Stimulated activated CD4-positive, alpha-beta T cell treated with anti-CD3 and anti-CD28 coated beads, TNF-alpha, amount 100 ng/mL, for 24 hours (primary cell): ENCODE measurements at regions not wholly inside any gene's neighbourhood (a gene's known extent, or its start where the extent isn't known, plus 50 kb on each side); places are given as distances from the start of the nearest gene placed in this dataset.

ENCODE experiments used
- DNase-seq, 3 experiments: peaks; one replicate each; pipeline ENCODE4 v3.0.0-alpha.2; 2020; ENCODE audit warnings: low read depth in 3 of 3

DNA sequence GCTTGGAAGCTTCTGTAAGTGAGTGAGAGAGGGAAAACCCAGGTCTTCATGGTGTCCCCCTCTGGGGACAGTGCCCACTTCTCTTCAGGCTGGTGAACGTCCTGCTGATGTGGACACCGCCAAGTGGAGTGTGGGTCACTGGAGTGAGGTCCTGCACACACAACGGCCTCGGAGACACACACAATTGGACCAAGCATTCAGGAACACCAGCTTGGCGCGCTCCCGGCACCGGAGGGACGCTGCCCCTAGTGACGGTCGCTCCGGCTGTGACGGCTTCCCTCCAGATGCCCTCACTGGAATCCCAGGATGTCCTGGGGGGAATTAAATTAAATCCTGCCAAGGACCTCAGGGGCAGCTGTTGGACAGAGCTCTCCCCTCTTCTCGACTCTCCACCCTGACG is 123.1 kb downstream of the ZNF664 start:
- DNase-seq = no peak

DNA sequence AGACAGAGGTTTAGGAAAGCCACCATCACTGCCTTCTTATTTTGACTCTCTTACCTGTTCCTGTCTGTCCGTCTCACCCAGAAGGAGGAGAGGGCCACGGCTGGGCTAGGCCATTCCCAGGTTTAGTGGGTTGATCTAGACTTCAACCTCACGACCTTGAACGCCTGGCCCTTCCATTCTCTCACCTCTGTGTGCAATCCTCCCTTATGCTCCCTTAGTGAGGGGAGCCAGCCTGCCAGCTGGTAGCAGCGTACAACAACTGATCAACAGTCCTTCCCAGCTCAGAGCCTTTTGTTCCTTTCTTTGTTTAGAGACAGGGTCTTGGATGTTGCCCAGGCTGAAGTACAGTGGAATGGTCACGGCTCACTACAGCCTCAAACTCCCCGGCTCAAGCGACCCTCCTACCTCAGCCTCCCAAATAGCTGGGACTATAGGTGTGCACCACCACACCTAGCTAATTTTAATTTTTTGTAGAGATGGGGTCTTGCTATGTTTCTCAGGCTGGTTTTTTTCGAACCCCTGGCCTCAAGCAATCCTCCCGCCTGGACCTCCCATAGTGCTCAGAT is 123.9 kb downstream of the ZNF664 start:
- DNase-seq = no peak

DNA sequence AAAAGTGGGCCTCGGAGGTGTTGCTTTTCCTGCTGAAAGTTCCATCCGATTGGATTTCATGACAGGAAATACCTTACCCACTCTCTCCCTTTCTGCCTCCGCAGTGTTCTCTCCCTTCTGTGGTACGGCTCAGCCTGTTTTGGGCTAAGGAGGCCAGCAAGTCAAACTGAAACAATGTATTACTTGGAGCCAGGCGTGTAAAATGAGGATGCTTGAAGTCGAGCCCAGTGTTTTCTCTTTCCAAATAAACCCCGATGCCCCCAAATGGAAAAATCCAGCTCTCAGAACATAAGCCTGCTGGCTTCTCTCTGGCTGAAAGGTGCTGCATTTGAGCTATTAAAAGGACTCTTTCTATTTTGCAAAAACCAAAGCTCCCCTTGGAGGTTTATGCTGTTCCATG is 124.7 kb downstream of the ZNF664 start:
- DNase-seq = no peak

DNA sequence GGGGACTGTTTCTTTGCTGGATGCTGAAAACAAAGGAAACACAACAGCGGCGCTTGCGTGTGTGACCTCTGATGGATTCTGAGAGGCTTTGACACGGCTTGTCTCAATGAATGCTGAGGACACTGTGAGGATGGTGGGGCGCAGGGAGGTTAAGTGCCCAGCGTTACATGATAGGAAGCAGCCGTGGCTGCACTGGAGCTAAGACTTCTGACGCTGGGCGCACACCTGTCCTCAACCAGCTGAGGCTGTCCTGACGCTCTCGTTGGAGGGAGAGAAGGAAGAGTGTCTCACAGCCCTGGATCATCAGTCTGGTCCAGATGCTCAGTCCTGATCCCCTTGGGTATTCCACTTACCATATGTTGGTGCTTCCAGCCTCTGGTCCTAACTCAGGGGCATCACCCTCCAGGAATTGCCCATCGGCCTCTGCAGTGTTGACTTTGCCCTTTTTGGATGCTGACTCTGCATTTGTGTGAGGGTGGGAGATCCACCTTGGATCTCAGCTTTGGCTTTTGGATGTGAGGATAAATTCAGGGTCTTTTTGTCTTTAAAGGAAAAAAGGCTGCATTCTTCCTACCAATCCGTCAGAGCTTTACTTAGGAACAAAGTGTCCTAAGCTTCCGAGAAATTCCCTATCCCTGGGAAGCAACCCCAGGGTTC is 125.2 kb downstream of the ZNF664 start:
- DNase-seq = no peak

DNA sequence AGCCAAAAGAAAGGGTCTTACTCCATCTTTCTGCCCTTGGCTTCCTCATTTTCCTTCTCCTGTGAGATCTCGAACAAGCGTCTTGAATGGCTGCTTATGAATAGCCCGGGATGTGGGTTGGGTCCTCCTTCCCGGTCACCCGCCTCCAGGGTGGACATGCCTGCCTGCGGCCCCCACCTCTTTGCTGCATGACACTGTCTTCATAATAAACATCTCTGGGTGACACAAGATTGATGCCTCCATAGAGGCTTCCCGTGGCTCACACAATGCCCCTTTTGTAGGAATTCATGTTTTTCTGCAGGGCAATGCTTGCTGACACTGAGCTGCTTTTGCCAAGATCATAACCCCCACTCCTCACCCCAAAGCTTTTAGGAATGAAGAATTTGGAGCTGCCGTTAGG is 125.9 kb downstream of the ZNF664 start:
- no peak for DNase-seq

DNA sequence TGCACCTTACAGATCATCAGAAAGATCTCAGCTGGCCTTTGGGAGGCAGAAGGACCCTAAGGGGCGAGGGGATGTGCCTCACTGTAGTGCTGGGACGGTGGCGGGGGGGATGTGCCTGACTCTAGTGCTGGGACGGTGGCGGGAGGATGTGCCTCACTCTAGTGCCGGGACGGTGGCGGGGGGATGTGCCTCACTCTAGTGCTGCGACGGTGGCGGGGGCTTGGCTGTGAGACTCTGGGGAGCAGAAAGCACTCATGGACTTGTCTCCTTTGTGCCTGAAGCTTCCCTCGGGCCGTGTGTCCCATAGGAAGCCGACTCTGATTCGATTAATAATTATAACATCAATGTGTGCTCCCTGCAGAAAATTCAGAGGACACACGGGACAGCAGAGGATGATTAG is 126.6 kb downstream of the ZNF664 start:
- no peak for DNase-seq

DNA sequence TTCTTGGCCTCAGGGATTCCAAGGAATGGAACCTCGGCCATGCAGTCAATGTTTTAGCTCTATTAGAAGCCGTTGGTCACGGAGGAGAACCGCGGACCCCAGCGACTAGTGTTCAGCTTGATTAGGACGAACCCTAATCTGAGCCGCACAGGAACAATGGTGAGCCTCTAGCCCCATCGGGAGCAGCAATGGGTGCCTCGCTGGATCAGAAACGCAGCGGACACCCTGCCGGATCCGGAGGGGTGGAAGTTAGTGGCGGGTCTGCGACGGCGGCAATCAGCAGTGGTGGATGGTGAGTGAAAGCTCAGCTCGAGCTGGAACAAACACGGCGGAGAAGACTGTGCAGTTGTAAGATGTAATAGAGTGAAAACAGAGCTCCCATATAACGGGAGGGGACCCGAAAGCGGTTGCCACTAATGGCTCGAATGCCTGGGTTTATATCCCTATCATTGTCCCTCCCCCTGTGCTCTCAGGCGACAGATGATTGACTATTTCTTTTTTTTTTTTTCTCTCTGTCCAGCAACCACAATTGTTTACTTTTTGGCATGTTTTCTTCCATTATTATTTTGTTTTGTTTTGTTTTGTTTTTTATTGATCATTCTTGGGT is 127.7 kb downstream of the ZNF664 start:
- no peak for DNase-seq

DNA sequence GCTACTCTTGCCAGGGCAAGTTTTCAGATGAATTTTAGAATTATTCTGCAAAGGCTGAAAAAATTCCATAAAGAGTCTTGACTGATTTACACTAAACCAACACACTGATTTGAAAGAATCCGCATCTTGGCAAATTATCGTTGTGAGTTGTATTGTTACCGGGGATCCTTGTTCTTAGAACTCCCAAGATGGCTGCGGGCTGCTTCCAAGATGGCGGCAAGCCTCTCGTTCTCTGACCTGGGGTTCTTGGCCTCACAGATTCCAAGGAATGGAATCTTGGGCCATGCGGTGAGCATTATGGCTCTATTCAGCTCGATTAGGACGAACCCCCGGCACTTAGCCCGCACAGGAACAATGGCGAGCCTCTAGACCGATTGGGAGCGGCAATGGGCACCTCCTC is 132.5 kb downstream of the ZNF664 start:
- DNase-seq = no peak

DNA sequence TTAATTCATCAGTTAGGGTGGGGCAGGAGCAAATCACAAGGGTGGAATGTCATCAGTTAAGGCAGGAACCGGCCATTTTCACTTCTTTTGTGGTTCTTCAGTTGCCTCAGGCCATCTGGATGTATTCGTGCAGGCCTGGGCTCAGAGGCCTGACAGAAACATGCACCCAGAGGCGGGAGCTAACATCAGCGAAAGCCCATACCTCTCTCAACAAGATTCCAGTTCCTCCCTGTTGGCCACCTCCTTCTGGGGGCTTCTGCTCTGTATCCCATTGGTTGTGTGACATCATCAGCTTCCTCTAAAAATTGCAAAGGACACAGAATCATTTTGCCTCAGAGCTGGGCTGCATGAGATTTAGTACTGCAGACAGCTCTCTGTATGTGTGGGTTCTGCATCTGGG is 134.3 kb downstream of the ZNF664 start:
- DNase-seq = no peak

DNA sequence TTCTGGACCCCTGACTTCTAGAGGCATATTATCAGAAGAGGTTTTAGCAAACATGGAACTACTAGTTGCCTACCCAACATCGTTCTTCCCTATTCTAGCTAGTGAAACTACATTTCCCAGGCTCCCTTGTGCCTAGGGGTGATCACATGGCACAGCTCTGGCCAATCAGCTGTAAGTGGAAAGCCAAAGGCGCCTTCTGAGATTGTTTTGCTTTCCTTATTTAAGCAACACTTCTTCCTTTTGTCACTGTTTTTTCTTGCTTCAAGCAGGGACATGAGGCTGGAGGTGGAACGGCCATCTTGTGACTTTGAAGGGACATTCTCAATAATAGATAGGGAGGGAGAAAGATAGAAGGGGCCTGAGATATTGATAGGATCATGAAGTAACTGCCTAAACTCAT is 136.7 kb downstream of the ZNF664 start:
- DNase-seq = peak in 1 of 3 experiments; percentile 8

DNA sequence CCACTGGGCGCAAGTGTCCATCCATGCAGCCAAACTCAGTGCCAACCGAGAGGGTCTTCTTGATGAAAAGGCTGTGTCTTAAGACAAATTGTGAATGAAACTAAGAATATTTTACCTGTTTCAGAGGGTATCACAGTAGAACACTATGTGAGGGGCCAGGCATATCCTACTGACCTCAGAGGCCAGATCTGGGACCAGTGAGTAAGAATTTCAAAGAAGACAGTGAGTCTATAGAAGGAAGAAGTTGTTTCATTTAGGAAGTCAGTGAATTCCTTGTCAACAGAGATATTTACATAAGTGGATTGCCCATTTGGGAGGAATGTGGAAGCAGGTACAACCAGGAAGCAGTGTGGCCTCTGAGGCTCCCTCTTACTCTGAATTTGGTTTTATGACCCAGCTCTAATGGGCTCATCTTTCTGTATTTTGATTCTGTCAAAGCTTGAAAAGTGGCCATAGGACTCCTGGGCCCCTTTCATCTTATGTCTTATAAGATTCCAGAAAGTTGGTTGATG is 137.4 kb downstream of the ZNF664 start:
- no peak for DNase-seq

DNA sequence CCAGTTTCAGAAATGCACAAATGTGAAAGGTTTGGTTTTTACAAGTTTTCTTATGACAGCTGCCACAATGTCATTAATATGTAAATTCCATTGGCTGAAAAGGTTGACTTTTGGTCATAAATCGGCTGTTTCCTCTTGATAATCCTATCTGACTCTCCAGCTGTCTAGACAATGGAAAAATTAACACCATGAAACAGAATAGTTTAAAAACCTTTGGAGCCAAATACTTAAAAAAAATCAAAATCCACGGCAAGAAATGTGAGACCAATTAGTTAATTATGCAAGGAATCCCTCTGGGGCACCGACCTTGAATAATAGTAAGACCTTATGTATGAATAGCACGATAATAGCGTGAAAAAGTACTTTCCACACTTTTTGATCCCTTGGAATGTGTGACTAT is 138.0 kb downstream of the ZNF664 start:
- DNase-seq = no peak

DNA sequence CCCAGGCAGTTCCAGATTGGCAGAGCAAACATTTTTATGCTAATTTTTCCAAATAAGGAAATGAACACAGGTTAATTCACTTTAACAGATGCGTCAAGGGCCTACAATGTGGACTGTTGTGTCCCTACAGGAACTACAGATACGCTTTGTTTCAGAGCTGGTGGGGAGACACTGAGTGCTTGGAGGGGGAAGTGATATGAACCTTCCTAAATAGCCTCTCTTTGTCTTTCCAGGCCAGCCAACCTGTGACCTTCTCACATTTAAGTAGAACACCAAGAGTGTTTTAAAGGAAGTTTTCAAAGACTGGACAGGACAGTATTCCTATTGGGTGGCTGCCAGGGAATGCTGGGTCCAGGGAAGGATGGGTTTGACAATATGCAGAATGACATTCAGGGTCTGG is 141.3 kb downstream of the ZNF664 start:
- no peak for DNase-seq

DNA sequence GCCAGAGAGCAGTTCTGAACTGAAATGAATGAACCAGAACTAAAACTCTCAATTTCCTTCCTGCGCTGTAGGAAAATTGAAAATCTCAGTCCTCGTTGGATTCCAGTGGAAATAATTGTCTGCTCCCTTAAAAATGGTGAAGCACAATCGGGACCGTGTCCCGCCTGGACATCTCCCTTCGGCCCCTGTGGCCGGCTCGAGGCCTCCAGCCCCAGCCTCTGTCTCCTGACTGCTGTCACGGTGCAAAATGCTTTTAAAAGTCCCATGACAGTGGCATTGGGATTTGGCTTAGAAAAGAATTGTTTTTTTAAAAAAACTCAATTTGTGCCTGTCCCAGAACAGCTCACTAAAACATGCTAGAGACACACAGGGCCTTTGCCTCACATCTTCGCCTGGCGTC is 142.5 kb downstream of the ZNF664 start:
- DNase-seq = no peak

DNA sequence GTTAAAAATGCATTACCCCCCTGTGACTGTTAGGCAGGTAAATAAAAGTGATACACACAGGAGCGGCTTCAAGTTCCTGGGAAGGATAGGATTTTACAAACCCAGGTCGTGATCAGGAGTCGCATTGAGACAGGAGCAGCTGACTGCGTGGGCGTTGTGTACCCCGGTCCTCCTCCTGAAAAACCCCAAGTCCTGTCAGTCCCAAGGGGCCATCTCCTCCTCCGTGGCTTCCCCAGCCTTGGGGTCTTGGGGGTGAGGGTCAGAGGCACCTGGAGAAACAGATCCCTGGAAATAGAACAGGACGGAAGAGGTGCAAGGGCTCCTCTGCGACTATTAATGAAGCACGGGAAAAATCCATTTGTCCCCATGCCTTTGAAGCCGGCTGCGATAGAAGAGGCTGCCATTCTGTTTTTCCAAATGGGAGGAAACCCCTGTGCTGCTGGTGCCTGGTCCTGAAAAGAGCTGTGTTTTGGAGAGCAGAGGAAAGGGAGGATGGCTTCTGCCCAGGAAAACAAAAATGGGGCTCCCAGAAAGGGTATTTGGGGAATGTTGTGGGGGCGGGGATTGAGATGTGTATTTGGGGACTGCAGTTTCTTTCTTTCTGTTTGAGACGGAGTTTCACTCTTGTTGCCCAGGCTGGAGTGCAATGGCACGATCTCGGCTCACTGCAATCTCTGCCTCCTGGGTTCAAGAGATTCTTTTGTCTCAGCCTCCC is 143.1 kb downstream of the ZNF664 start:
- no peak for DNase-seq

DNA sequence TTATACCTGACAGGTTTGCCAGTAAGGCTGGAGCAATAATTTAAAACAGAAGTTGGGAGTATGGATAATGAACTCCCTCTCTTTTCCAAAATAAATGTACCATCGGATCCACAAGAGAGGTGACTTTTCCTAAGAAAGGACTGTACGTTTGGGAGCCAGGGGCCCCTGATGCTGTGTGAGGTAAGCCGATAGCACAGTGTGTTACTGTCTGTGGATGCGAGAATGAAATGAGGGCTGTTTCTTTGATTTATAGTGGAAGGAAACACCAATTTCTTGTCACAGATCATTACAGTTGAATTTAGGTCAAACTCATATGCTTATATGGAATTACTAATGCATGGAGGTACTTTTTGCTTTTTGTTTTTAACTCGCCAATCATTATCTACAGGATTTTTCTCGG is 147.7 kb downstream of the ZNF664 start:
- DNase-seq = no peak

DNA sequence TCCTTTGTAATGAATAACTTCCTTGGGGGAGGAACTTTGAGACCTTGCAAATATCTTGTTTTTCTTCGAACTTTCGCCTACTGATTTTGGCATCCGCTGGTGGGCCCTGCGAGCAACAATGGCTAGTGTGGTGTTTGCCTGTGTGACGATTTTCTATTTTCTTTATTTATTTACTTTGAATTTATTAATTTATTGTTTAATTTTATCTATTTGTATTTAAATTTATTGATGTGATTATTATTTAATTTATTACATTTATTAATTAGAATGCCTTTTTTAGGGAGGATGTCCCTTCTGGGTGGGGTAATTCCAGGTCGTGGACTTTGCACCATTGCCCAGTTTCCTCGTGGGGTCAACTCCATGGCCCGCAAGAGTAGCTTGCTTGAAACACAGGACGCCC is 149.7 kb downstream of the ZNF664 start:
- no peak for DNase-seq

DNA sequence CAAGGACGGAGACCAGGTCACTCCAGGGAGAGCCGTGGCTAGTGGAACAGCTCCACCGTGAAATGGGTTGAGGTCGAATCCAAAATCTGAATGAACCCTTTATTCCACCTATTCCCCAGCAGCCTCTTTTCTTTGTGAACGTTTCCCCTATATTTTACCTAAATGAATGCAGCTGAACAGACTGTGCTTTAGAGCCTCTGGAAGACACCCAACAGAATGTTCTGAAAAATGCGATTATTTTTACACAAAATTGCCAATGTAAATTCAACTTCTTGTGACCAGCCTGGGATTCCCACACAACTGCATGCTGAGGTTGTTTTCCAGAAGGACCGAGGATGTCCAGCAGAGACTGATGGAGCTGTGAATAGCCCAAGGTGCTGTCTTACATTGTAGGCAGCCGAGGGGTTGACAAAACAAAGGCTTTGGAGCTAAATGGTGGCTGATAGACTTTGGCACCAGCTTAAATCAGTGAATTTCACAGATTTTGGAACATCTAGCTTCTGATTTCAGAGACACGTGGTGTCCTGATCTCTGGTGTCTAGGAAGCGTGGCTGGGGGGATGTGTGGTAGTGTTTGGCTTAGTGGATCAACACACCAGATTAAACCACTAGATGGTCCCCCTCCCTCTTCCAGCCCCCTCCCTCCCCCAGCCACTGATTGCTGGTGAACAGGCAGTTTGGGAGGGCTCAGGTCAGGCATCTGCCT is 150.4 kb downstream of the ZNF664 start:
- no peak for DNase-seq

DNA sequence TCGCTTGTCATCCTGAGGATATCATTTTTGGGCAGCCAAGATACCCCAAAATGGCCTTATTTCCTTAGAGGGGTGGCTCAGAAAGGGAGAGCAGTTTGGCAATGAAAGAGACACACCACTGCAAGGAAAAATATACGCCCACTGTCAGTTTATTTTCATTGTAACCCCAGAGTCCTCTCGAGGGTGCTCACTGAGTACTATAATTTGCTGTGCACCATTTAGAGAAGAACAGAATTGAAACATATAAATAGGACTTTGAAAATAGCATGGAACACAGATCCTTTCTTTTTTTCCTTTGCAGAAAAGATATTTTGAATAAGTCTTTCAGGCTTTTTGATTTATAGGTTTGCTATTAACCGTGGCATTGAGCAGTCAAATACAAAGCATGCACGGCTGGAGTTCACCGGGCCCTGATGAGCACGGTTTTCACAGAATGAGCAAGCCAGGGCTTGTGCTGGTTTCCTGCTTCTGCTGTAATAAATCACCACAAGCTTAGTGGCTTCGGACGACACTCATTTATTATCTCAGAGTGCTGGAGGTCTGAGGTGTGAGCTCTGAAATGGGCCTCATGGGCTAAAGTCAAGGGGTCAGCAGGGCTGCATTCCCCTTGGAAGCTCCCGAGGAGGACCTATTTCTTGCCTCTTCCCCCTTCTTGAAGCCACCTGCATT is 152.3 kb downstream of the ZNF664 start:
- no peak for DNase-seq

DNA sequence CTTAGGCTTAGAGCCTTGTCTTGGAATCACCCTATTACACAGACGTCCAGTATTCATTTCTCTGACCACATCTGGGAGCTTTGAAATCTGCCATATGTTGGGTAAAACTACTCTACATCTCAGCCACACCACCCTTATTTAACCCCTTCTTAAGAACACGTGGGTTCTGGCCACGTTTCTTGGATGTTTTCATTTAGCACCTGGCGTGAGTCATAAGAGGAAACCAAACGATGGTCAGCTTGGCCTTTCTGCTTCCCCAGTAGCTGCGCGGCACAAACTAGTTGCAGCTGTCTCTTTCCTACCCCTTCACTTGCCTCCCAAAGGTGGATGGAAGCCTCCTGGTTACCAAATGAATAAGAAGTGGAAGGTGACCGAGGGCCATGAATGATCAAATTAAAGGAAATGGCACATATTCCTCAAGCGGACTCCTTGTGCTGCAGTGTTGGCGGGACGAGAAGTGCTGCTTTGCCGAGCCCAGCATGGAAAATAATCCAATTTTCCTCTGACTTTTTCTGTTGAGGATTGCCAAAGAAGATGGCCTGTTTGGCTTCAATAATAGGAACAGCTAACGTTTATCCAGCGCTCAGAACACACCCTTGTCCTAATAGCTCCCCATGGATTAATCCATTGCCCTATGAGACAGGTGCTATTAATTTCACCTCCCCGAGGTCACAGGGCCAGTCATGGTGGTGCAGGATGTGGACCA is 154.1 kb downstream of the ZNF664 start:
- no peak for DNase-seq

DNA sequence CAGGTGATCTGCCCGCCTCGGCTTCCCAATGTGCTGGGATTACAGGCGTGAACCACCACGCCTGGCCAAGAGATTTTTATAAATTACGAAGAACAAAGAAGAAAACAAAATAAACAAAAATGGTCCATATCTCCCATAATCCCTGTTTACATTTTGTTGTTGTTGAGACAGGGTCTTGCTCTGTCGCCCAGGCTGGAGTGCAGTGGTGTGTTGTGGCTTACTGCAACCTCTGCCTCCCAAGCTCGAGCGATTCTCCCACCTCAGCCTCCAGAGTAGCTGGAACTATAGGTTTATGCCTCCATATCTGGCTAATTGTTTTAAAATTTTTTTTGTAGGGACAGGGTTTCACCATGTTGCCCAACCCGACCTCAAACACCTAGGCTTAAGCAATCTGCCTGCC is 156.1 kb downstream of the ZNF664 start:
- DNase-seq = no peak
